Right atrium auricular region (tissue), 2 donors: ENCODE measurements at regions not wholly inside any gene's neighbourhood (a gene's known extent, or its start where the extent isn't known, plus 50 kb on each side); places are given as distances from the start of the nearest gene placed in this dataset.
A peak's percentile ranks its signal among the peaks of the same experiment; 100 is the strongest.

ENCODE experiments used
- DNase-seq: peaks from one replicate; pipeline ENCODE4 v3.0.0-alpha.2; 2019; ENCODE audit warnings: low spot score
- H3K27ac ChIP-seq, 2 donors: fragments of 200-600 bp; sonication (generic); 1 replicate in 1 of 2; 2 replicates in 1 of 2; pipeline ENCODE4 v1.5.1; 2016 to 2019
- H3K27me3 ChIP-seq, 2 donors: fragments of 200-600 bp; sonication (generic); one replicate each; pipeline versions ENCODE4 v1.5.1 to v1.6.0; 2017 to 2019
- H3K36me3 ChIP-seq: fragments of 200-600 bp; sonication (generic); one replicate; pipeline ENCODE4 v1.5.1; 2016
- H3K4me1 ChIP-seq, 2 donors: fragments of 200-600 bp; sonication (generic); one replicate each; pipeline versions ENCODE4 v1.5.1 to v1.6.0; 2017 to 2019
- H3K4me3 ChIP-seq, 2 donors: fragments of 200-600 bp; sonication (generic); 1 replicate in 1 of 2; 2 replicates in 1 of 2; pipeline ENCODE4 v1.5.1; 2017 to 2019; ENCODE audit warnings: mild to moderate bottlenecking in 1 of 2, moderate library complexity in 1 of 2
- H3K9me3 ChIP-seq, 2 donors: fragments of 200-600 bp; sonication (generic); one replicate each; pipeline ENCODE4 v1.5.1; 2019
- TF ChIP-seq, protein P1 (sequence below), 2 donors: fragments of 200-600 bp; sonication (generic); IDR thresholded peaks; one replicate each; pipeline ENCODE4 v1.5.1; 2019; ENCODE audit warnings: antibody characterized with exemption in 2 of 2

- H3K36me3 ChIP-seq, result no peaks in the 10 kb centered on the region
- H3K27ac ChIP-seq, result no peak overlapping the region
- H3K4me1 ChIP-seq, result no peaks in the 10 kb centered on the region
- H3K9me3 ChIP-seq, result peaks cover 0 to 3% of the 10 kb centered on the region in 2 donors
- TF ChIP-seq, protein P1, sequence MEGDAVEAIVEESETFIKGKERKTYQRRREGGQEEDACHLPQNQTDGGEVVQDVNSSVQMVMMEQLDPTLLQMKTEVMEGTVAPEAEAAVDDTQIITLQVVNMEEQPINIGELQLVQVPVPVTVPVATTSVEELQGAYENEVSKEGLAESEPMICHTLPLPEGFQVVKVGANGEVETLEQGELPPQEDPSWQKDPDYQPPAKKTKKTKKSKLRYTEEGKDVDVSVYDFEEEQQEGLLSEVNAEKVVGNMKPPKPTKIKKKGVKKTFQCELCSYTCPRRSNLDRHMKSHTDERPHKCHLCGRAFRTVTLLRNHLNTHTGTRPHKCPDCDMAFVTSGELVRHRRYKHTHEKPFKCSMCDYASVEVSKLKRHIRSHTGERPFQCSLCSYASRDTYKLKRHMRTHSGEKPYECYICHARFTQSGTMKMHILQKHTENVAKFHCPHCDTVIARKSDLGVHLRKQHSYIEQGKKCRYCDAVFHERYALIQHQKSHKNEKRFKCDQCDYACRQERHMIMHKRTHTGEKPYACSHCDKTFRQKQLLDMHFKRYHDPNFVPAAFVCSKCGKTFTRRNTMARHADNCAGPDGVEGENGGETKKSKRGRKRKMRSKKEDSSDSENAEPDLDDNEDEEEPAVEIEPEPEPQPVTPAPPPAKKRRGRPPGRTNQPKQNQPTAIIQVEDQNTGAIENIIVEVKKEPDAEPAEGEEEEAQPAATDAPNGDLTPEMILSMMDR (IDR thresholded peaks at IDR 0.05), result no peak
- no peak for DNase-seq
- no peaks in the 10 kb centered on the region for H3K27me3 ChIP-seq
- no peak overlapping the region for H3K4me3 ChIP-seq
Observed at GRCh38 chr3:82141592-82141991, 380.1 kb upstream of the GBE1 start.

GRCh38 chr3:82137861-82138260, 376.4 kb upstream of the GBE1 start:
- H3K4me1 ChIP-seq, result no peaks in the 10 kb centered on the region
- H3K36me3 ChIP-seq, result no peaks in the 10 kb centered on the region

DNA sequence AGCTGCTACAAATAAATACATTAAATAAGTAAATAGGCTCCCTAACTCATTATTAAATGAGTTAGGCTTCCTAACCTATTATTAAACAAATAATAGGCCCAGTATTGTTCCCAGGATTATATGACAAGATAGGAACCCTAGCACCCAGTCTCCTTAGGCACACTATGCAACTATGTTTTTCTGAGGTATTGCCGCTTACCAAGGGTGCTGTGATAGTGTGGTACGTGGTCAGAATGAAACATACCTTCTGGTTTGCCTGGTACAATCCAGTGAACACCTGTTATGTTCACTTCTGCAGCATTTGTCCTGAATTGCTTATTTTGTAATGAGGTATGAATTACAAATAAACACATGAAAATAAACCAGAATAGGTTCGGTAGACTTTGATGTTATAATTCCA, 375.6 kb upstream of the GBE1 start:
- TF ChIP-seq, protein P1 (IDR thresholded peaks at IDR 0.05), result no peak
- DNase-seq, result no peak
- Histone ChIP-seq H3K9me3 (peaks cover 0 to 3% of the 10 kb centered on the region in 2 donors), H3K4me3 (no peak overlapping the region), H3K27me3 (no peaks in the 10 kb centered on the region), H3K27ac (no peak overlapping the region), H3K4me1 (no peaks in the 10 kb centered on the region), H3K36me3 (no peaks in the 10 kb centered on the region)

More at GRCh38 chr3:82137861-82138260, 376.4 kb upstream of the GBE1 start:
- Histone ChIP-seq H3K4me3 (no peak overlapping the region), H3K27ac (no peak overlapping the region), H3K27me3 (no peaks in the 10 kb centered on the region), H3K9me3 (peaks cover 0 to 3% of the 10 kb centered on the region in 2 donors)
- no peak for DNase-seq
- TF ChIP-seq, protein P1 (IDR thresholded peaks at IDR 0.05), result no peak

DNA sequence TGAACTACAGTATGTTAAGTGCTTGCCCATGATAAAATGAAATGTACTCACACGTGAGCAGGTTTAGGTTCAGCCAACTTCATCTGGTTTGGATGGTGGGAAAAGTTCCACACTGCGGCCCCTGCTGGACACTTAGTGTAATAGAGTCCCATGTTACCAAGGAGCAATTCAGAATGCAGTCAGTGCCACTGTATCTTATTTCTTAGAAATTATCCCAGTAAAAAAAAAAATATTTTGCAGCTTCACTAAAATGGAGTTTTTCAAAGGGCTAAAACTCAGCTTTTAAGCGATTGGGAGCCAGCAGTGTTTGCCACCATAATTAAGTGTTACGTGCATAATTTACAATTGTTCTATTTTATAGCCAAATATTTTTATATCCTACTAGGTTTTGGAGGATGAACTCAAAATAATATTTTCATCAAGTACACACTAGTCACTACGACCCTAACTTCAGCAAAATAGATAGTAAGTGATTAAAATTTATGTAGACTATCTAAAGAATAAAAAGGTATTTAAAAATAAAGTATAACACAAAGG, 371.7 kb upstream of the GBE1 start:
- TF ChIP-seq, protein P1 (IDR thresholded peaks at IDR 0.05), result peak; percentile 77 to 92
- DNase-seq, result peak; percentile 76
- H3K9me3 ChIP-seq, result no peaks in the 10 kb centered on the region
- H3K4me1 ChIP-seq, result no peaks in the 10 kb centered on the region
- H3K4me3 ChIP-seq, result no peak overlapping the region
- no peak overlapping the region for H3K27ac ChIP-seq
- H3K27me3 ChIP-seq, result no peaks in the 10 kb centered on the region
- no peaks in the 10 kb centered on the region for H3K36me3 ChIP-seq

GRCh38 chr3:82132210-82133069, 371.0 kb upstream of the GBE1 start:
- Histone ChIP-seq H3K27ac (no peak overlapping the region), H3K27me3 (no peaks in the 10 kb centered on the region), H3K9me3 (no peaks in the 10 kb centered on the region), H3K36me3 (no peaks in the 10 kb centered on the region), H3K4me3 (no peak overlapping the region), H3K4me1 (no peaks in the 10 kb centered on the region)
- TF ChIP-seq, protein P1 (IDR thresholded peaks at IDR 0.05), result no peak
- DNase-seq, result no peak
